Lower leg skin (tissue), 3 donors: ENCODE measurements at regions not wholly inside any gene's neighbourhood (a gene's known extent, or its start where the extent isn't known, plus 50 kb on each side); places are given as distances from the start of the nearest gene placed in this dataset.

Source experiments
- CTCF ChIP-seq, 3 donors: fragments of 450-650 bp; IDR thresholded peaks; one replicate each; pipeline ENCODE4 v1.5.1; 2016; ENCODE audit warnings: antibody characterized with exemption in 3 of 3, mild to moderate bottlenecking in 3 of 3, moderate library complexity in 2 of 3
- POLR2A ChIP-seq, 2 donors: fragments of 450-650 bp; IDR thresholded peaks; one replicate each; pipeline ENCODE4 v1.6.1; 2016 to 2017; ENCODE audit warnings: antibody characterized with exemption in 2 of 2, mild to moderate bottlenecking in 1 of 2, moderate library complexity in 1 of 2

GRCh38 chr4:171186700-171187099 lies 626.5 kb upstream of the GALNTL6 start:
- no peak for TF ChIP-seq CTCF (IDR thresholded peaks at IDR 0.05)
- TF ChIP-seq POLR2A (IDR thresholded peaks at IDR 0.05): no peak
